ENCODE measurements at regions not wholly inside any gene's neighbourhood (a gene's known extent, or its start where the extent isn't known, plus 50 kb on each side); places are given as distances from the start of the nearest gene placed in this dataset.
A peak's percentile ranks its signal among the peaks of the same experiment; 100 is the strongest.

GRCh38 chr2:118186858-118187254 is 98.6 kb downstream of the INSIG2 start:
- no peak for DNase-seq (ENCODE audit: low read depth)

- DNase-seq (ENCODE audit: low read depth): peak; percentile 63
These were observed 98.0 kb downstream of the INSIG2 start for GRCh38 chr2:118186110-118186857.

GRCh38 chr2:118185210-118186109 is 97.2 kb downstream of the INSIG2 start:
- DNase-seq (ENCODE audit: low read depth): peak; percentile 14

- DNase-seq (ENCODE audit: low read depth): no peak
These were observed 95.1 kb downstream of the INSIG2 start for GRCh38 chr2:118183381-118183780.

- no peak for DNase-seq (ENCODE audit: low read depth)
These were observed 91.2 kb downstream of the INSIG2 start for GRCh38 chr2:118179445-118179844.

GRCh38 chr2:118177884-118178283 is 89.6 kb downstream of the INSIG2 start:
- no peak for DNase-seq (ENCODE audit: low read depth)

- DNase-seq (ENCODE audit: low read depth): no peak
These were observed 89.0 kb downstream of the INSIG2 start for GRCh38 chr2:118177318-118177717.

- no peak for DNase-seq (ENCODE audit: low read depth)
These were observed 88.3 kb downstream of the INSIG2 start for GRCh38 chr2:118176601-118177000.

- DNase-seq (ENCODE audit: low read depth): no peak
These were observed 83.3 kb downstream of the INSIG2 start for GRCh38 chr2:118171546-118171945.

- no peak for DNase-seq (ENCODE audit: low read depth)
These were observed 81.2 kb downstream of the INSIG2 start for GRCh38 chr2:118169359-118170005.

GRCh38 chr2:118168615-118169014 is 80.3 kb downstream of the INSIG2 start:
- no peak for DNase-seq (ENCODE audit: low read depth)

- DNase-seq (ENCODE audit: low read depth): no peak
These were observed 78.8 kb downstream of the INSIG2 start for GRCh38 chr2:118167026-118167425.

- no peak for DNase-seq (ENCODE audit: low read depth)
These were observed 78.0 kb downstream of the INSIG2 start for GRCh38 chr2:118166242-118166641.

- no peak for DNase-seq (ENCODE audit: low read depth)
These were observed 77.3 kb downstream of the INSIG2 start for GRCh38 chr2:118165595-118165994.
